ENCODE measurements at regions not wholly inside any gene's neighbourhood (a gene's known extent, or its start where the extent isn't known, plus 50 kb on each side); places are given as distances from the start of the nearest gene placed in this dataset.
"Not testable (repeated sequence)": the region's sequence is repeated elsewhere in the genome, so short reads cannot be mapped to it uniquely, and the experiment has no call there.

DNA sequence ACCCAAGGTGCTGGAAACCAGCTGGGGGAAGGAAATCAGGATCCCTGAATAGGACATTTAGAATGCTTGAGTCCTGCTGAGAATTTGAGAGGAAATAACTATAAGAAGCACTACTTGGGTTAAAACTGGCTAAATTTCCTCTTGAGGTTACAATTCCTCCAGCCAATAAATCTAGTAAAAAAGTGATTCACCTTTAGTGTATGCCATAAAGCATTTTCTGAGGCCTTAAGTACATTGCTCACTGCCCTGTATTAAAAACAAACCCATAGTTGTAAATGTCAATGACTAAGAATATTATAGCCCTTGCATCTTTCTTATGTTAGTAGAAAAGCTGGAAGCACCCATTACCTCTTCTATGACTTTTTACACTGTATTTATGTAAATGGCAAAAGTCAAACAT is 634.7 kb upstream of the ARRDC3 start:
- Histone ChIP-seq H3K36me3 (replicated peaks; ENCODE audit: control insufficient read depth, insufficient read depth, low read length) (no peaks in the 10 kb centered on the region), H3K4me3 (ENCODE audit: insufficient read depth, low read depth, low read length) (no peak overlapping the region), H3K27me3 (ENCODE audit: control insufficient read depth, insufficient read depth, low read length) (no peaks in the 10 kb centered on the region)
- DNase-seq, result no peak

DNA sequence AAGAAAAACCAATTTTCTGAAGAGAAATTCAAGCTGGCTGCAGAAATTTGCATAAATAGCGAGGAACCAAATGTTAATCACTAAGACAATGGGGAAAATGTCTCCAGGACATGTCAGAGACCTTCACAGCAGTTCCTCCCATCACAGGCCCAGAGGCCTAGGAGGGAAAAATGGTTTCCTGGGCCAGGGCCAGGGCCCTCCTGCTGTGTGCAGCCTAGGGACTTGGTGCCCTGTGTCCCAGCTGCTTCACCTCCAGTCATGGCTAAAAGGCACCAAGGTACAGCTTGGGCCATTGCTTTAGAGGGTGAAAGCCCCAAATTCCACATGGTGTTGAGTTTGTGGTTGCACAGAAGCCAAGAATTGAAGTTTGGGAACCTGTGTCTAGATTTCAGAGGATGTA is 628.7 kb upstream of the ARRDC3 start:
- H3K36me3 ChIP-seq (replicated peaks; ENCODE audit: control insufficient read depth, insufficient read depth, low read length); H3K4me3 ChIP-seq (ENCODE audit: insufficient read depth, low read depth, low read length); H3K27me3 ChIP-seq (ENCODE audit: control insufficient read depth, insufficient read depth, low read length); DNase-seq: not testable (repeated sequence)

DNA sequence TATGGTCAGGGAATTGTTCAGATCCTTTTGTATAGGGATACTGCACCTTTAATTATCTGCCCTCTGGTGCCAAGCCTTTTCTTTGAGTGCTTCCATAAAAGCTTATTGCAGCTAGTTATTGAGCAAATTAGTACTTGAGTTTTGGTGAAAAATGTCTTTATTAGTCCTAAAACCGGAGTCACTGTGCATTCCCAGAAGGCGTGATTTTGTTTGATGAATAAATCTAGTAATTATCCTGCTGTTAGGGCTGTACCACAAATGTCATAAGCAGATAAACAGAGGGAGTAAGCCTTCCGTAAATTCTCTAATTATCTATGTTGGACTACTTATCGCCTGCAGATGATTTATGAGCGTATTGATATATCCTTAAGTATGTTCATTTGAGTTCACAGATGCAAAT is 620.7 kb upstream of the ARRDC3 start:
- no peak for DNase-seq
- no peaks in the 10 kb centered on the region for H3K27me3 ChIP-seq (ENCODE audit: control insufficient read depth, insufficient read depth, low read length)

DNA sequence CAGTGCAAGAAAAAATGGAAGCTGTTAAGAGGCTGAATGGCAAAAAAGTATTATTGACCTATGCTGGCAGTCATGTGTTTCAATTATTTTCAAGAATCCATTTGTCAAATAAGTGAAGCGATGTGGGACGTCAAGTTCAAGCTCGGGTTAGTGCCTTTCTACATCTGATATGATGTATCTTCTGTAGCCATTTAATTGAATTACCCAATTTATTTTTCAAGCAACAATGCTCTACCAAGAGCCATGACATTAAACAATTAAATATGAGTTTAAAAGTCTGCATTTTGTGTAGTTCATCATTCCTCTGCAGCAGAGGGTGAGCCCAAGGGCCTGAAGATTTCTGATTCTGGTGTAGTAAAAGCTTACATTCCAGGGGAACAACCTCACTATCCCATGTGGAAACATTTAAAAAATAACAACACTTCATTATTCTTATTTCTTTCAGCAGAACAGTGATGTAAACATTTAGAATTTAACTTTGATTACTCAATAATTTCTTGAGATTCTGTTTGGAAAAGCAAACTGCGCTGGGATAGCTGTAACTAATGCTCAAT is 619.7 kb upstream of the ARRDC3 start:
- Histone ChIP-seq H3K4me3 (ENCODE audit: insufficient read depth, low read depth, low read length) (no peak overlapping the region), H3K27me3 (ENCODE audit: control insufficient read depth, insufficient read depth, low read length) (no peaks in the 10 kb centered on the region), H3K36me3 (replicated peaks; ENCODE audit: control insufficient read depth, insufficient read depth, low read length) (no peaks in the 10 kb centered on the region)
- no peak for DNase-seq

More for the DNA sequence above, 620.7 kb upstream of the ARRDC3 start:
- H3K4me3 ChIP-seq (ENCODE audit: insufficient read depth, low read depth, low read length), result no peak overlapping the region
- no peaks in the 10 kb centered on the region for H3K36me3 ChIP-seq (replicated peaks; ENCODE audit: control insufficient read depth, insufficient read depth, low read length)

DNA sequence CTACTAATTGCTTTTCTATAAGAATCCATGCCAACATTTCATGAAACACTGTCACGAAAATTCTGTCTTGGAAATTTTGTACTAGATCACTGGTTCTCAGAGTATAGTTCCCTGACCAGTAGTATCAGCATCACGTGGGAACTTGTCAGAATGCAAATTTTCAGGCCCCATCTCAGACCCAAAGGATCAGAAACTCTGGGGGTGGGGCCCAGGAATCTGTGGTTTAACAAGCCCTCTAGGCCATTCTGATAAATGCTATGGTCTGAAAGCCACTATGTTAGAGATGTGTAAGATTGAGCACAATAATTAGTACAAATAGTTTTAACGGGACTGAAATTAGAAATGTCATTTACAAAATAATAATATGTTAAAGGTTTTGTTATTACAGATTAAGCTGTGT is 615.7 kb upstream of the ARRDC3 start:
- DNase-seq, result no peak
- H3K27me3 ChIP-seq (ENCODE audit: control insufficient read depth, insufficient read depth, low read length), result no peaks in the 10 kb centered on the region
- H3K4me3 ChIP-seq (ENCODE audit: insufficient read depth, low read depth, low read length), result no peak overlapping the region
- no peaks in the 10 kb centered on the region for H3K36me3 ChIP-seq (replicated peaks; ENCODE audit: control insufficient read depth, insufficient read depth, low read length)

DNA sequence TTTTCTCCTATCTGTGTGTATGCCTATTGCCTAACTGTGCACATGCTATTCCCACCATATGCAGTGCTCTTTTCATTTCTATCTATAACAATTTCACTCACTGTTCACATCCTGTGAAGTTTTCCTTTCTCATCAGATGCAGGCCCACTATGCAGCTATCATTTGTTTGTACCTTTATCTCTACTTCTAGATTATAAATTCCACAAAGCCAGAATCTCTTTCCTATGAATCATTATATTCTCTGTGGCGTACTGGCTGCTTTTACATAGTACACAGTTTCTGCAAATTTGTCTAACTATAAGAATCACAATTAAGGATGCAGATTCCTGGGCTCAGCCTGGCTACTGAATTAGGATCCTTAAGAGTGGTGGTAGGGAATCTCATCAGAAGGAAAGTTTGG is 600.8 kb upstream of the ARRDC3 start:
- no peak for DNase-seq
- no peak overlapping the region for H3K4me3 ChIP-seq (ENCODE audit: insufficient read depth, low read depth, low read length)
- no peaks in the 10 kb centered on the region for H3K27me3 ChIP-seq (ENCODE audit: control insufficient read depth, insufficient read depth, low read length)
- no peaks in the 10 kb centered on the region for H3K36me3 ChIP-seq (replicated peaks; ENCODE audit: control insufficient read depth, insufficient read depth, low read length)

DNA sequence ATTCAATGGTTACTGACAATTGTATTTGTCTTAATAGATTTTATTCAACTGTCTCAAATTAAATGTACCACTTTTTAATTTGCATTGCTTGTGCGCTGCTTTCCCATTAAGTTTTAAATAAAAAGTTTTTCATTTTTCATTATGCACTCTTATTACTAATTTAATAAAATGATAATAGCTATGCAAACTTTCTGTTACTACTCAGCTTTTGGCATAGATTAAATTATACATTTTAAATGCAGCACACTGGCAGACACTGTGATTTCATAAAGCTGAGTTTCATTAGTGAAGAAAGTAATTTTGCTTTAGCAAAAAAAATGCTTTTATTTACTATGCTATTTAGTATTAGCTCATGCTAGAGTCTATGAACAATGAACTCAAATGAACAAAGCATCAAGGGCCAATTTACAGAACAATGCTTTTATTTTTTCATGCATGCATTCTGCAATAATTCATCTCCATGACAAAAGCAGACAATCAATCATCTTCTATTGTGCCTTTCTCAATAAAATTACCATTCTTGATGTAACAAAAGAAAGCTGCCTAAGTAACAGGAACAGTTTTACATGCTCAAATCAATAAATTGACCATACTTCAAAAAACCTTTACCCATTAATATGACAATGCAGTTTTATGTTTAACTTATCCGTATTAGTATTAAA is 595.2 kb upstream of the ARRDC3 start:
- no peaks in the 10 kb centered on the region for H3K27me3 ChIP-seq (ENCODE audit: control insufficient read depth, insufficient read depth, low read length)
- H3K4me3 ChIP-seq (ENCODE audit: insufficient read depth, low read depth, low read length), result no peak overlapping the region
- no peak for DNase-seq
- no peaks in the 10 kb centered on the region for H3K36me3 ChIP-seq (replicated peaks; ENCODE audit: control insufficient read depth, insufficient read depth, low read length)

DNA sequence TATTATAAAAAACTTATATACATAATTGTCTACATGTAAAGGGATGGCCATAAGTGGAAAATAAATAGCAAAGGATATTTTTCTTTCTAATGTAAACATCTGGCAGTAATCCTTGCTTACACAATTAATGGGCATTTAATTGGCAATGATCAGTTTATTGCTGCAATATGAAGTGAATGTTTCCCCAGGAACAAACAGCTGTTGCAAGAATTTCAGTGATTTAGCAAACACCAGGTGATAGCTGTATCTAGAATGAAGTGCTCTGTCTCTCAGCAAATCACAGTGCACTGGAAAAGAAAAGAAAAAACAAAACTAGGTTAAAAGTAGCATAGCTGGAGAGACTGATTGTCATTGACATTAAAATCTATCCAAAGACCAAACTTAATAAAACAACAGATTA is 594.5 kb upstream of the ARRDC3 start:
- H3K36me3 ChIP-seq (replicated peaks; ENCODE audit: control insufficient read depth, insufficient read depth, low read length), result no peaks in the 10 kb centered on the region
- no peaks in the 10 kb centered on the region for H3K27me3 ChIP-seq (ENCODE audit: control insufficient read depth, insufficient read depth, low read length)
- no peak for DNase-seq

DNA sequence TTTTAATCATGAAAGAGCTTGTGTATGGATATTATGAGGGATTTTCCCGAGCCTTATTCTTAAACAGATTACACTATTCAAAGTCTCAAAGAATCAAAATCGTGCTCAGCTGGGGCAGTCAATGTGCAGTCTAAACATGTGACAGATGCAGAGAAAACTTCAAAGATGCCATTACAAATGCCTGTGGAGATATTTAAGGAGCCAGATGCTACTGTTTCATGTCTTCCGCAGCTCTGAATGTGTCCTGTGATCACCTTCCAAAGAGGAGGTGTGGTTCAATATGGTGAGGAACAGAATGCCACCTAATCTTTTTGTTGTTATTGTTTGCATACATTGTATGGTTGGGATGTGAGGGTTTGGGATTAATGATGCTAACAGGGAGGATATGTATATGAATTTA is 593.3 kb upstream of the ARRDC3 start:
- H3K27me3 ChIP-seq (ENCODE audit: control insufficient read depth, insufficient read depth, low read length), result no peaks in the 10 kb centered on the region
- no peak for DNase-seq

More for the DNA sequence above, 594.5 kb upstream of the ARRDC3 start:
- H3K4me3 ChIP-seq (ENCODE audit: insufficient read depth, low read depth, low read length), result no peak overlapping the region

DNA sequence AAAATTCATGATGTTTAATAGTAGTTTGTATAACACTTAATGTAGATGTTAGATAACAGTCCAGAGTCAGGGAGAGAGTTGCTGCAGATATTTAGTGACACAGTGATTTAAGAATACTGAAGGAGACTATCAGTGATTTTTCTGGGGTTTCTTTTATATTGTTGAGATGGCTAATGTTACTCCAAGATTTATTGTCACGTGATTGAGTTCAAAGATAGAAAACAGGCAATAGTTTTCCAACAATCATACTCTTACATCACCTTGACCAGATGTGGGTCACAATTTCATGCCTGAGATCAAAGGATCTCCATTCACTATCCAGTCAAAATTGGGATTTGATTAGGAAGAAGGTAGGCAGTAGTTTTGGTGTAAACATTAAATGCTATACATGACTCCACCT is 580.0 kb upstream of the ARRDC3 start:
- Histone ChIP-seq H3K36me3 (replicated peaks; ENCODE audit: control insufficient read depth, insufficient read depth, low read length) (no peaks in the 10 kb centered on the region), H3K4me3 (ENCODE audit: insufficient read depth, low read depth, low read length) (no peak overlapping the region), H3K27me3 (ENCODE audit: control insufficient read depth, insufficient read depth, low read length) (no peaks in the 10 kb centered on the region)
- DNase-seq, result no peak

More for the DNA sequence above, 593.3 kb upstream of the ARRDC3 start:
- Histone ChIP-seq H3K4me3 (ENCODE audit: insufficient read depth, low read depth, low read length) (no peak overlapping the region), H3K36me3 (replicated peaks; ENCODE audit: control insufficient read depth, insufficient read depth, low read length) (no peaks in the 10 kb centered on the region)

DNA sequence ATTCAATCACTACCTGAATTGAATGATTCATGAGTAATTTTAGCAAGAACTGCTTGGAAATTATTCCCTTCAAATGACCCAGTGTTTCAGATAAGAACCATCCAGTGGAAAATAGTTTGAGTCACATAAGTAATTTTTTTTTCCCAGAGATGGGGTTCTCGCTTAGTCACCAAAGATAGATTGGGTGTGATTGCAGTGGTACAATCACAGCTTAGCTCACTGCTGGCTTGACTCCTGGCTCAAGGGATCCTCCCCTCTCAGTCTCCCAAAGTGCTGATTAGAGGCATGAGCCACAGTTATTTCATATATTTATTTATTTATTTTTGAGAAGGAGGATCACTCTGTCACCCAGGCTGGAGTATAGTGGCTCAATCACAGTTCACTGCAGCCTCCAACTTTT is 574.5 kb upstream of the ARRDC3 start:
- Histone ChIP-seq H3K4me3 (ENCODE audit: insufficient read depth, low read depth, low read length) (no peak overlapping the region), H3K36me3 (replicated peaks; ENCODE audit: control insufficient read depth, insufficient read depth, low read length) (no peaks in the 10 kb centered on the region), H3K27me3 (ENCODE audit: control insufficient read depth, insufficient read depth, low read length) (no peaks in the 10 kb centered on the region)
- no peak for DNase-seq

DNA sequence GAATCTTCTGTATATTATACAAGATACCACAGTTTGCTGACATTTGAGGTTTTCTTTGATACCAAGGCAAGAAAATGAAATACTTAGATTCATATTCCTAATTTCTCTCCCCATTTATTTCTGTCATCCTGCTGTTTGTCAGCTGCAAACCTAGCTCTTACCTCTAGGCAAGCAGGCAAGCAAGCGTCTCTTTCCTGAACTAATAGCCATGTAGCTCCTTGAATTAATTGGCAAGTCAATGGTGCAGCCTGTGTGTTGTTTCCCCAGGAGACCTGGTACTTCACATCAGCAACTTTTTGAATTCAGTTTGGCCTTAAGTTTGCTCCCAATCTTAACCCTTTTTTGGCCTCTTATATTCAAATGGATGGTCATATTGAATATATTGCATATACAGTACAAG is 573.6 kb upstream of the ARRDC3 start:
- DNase-seq, result peak; percentile 13
- Histone ChIP-seq H3K4me3 (ENCODE audit: insufficient read depth, low read depth, low read length) (no peak overlapping the region), H3K36me3 (replicated peaks; ENCODE audit: control insufficient read depth, insufficient read depth, low read length) (no peaks in the 10 kb centered on the region), H3K27me3 (ENCODE audit: control insufficient read depth, insufficient read depth, low read length) (no peaks in the 10 kb centered on the region)

DNA sequence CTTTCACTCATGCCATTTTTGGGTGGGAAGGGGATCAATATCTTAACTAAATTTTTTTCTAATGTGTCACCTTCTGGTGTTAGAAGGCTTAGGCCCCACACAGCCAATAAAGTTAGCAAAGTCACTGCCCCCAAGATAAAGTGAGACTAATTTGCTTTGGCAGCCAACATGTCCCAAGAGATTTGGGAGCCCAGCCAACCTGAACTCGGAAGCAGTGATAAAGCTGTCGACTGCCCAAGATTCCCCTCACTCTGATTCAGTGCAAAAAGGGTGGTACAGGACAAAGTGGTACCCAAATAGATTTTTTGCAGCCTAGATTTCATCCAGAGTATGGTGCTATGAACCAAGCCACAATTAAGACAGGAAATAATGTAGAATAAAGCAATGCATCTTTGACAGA is 572.5 kb upstream of the ARRDC3 start:
- Histone ChIP-seq H3K36me3 (replicated peaks; ENCODE audit: control insufficient read depth, insufficient read depth, low read length) (no peaks in the 10 kb centered on the region), H3K27me3 (ENCODE audit: control insufficient read depth, insufficient read depth, low read length) (no peaks in the 10 kb centered on the region), H3K4me3 (ENCODE audit: insufficient read depth, low read depth, low read length) (no peak overlapping the region)
- no peak for DNase-seq

DNA sequence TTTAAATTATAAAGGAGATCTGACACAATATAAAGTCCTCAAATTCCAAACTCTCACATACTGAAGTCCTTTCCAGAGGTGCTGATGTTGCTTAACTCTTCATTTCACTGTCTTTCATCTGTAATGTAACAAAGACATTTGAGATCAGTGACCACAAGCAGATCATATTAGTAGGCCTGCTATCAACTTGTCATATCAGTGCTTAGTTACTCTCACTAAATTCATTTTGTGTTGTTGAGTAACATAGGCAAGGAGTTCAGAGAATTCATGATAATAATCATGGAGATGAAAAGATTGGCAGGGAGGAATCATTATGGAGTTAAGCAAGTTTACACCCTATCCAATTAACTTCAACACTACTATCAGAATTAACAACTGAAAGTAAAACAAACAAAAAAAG is 571.0 kb upstream of the ARRDC3 start:
- no peaks in the 10 kb centered on the region for H3K27me3 ChIP-seq (ENCODE audit: control insufficient read depth, insufficient read depth, low read length)
- DNase-seq, result no peak
- no peak overlapping the region for H3K4me3 ChIP-seq (ENCODE audit: insufficient read depth, low read depth, low read length)
- H3K36me3 ChIP-seq (replicated peaks; ENCODE audit: control insufficient read depth, insufficient read depth, low read length), result no peaks in the 10 kb centered on the region

DNA sequence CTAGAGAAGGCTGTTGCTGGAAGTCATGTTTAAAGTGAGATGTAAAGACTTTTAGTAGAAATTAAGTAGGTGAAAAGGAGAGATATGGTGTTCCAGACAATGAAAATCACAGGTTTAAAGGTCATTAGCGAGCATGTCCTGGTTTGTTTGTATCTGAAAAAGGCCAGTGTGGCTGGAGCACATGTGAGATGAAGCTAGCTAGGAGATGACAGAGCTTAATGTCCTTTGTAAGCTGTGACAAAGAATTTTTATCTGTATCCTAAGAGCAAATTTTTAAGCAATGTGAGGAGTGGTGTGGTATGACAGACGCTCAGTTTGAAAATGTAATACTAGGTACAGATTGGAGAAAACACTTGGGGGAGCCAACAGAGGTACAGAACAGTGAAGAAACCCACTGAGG is 567.2 kb upstream of the ARRDC3 start:
- Histone ChIP-seq H3K36me3 (replicated peaks; ENCODE audit: control insufficient read depth, insufficient read depth, low read length) (no peaks in the 10 kb centered on the region), H3K27me3 (ENCODE audit: control insufficient read depth, insufficient read depth, low read length) (no peaks in the 10 kb centered on the region), H3K4me3 (ENCODE audit: insufficient read depth, low read depth, low read length) (no peak overlapping the region)
- DNase-seq, result no peak

DNA sequence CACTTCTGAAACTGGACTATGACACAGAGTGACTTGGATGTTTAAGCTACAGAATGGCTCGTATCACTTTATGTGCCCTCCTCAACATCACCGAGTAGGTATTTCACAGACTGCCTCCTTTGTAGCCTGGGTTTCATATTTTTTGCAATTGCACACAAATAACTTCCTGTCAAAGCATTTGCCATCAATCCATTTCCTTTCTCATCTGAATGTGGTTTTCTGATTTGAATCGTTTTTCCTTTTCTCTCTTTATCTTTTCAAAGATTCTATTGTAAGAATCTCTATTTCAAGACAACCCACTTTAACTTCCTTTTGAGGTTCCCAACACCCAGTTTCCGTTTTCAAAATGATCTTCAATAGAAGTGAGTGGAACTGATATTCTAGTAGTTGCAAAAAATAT is 563.8 kb upstream of the ARRDC3 start:
- no peak for DNase-seq

More for the DNA sequence above, 563.8 kb upstream of the ARRDC3 start:
- Histone ChIP-seq H3K36me3 (replicated peaks; ENCODE audit: control insufficient read depth, insufficient read depth, low read length) (no peaks in the 10 kb centered on the region), H3K4me3 (ENCODE audit: insufficient read depth, low read depth, low read length) (no peak overlapping the region), H3K27me3 (ENCODE audit: control insufficient read depth, insufficient read depth, low read length) (no peaks in the 10 kb centered on the region)
